NCI-H748 (cell line): ENCODE measurements at regions not wholly inside any gene's neighbourhood (a gene's known extent, or its start where the extent isn't known, plus 50 kb on each side); places are given as distances from the start of the nearest gene placed in this dataset.

Source experiments
- DNase-seq: peaks from one replicate; lab custom pipeline; 2025; ENCODE audit not compliant: unreplicated experiment; lab: John Stamatoyannopoulos, UW

- no peak for DNase-seq
These were observed 159.1 kb upstream of the KCNK2 start for GRCh38 chr1:214923278-214923915.

- DNase-seq = no peak
These were observed 154.7 kb upstream of the KCNK2 start for GRCh38 chr1:214927796-214928195.

GRCh38 chr1:214928574-214928973 lies 154.0 kb upstream of the KCNK2 start:
- no peak for DNase-seq

GRCh38 chr1:214933375-214933774 lies 149.2 kb upstream of the KCNK2 start:
- DNase-seq = no peak

GRCh38 chr1:214934045-214934444 lies 148.5 kb upstream of the KCNK2 start:
- DNase-seq = no peak

GRCh38 chr1:214935258-214935657 lies 147.3 kb upstream of the KCNK2 start:
- no peak for DNase-seq

- no peak for DNase-seq
These were observed 143.4 kb upstream of the KCNK2 start for GRCh38 chr1:214939180-214939579.

GRCh38 chr1:214941061-214941460 lies 141.5 kb upstream of the KCNK2 start:
- DNase-seq = no peak

GRCh38 chr1:214943054-214943453 lies 139.5 kb upstream of the KCNK2 start:
- no peak for DNase-seq

- DNase-seq = no peak
These were observed 135.9 kb upstream of the KCNK2 start for GRCh38 chr1:214946615-214947014.

- DNase-seq = no peak
These were observed 129.9 kb upstream of the KCNK2 start for GRCh38 chr1:214952648-214953047.

- DNase-seq = no peak
These were observed 128.5 kb upstream of the KCNK2 start for GRCh38 chr1:214953901-214954616.

- DNase-seq = no peak
These were observed 128.0 kb upstream of the KCNK2 start for GRCh38 chr1:214954617-214954949.

- no peak for DNase-seq
These were observed 125.0 kb upstream of the KCNK2 start for GRCh38 chr1:214957330-214958137.

GRCh38 chr1:214958486-214958885 lies 124.1 kb upstream of the KCNK2 start:
- DNase-seq = no peak

- no peak for DNase-seq
These were observed 116.2 kb upstream of the KCNK2 start for GRCh38 chr1:214966346-214966745.

GRCh38 chr1:214967865-214968575 lies 114.5 kb upstream of the KCNK2 start:
- DNase-seq = peak; percentile 3

GRCh38 chr1:214970016-214970415 lies 112.5 kb upstream of the KCNK2 start:
- DNase-seq = no peak

GRCh38 chr1:214971071-214971470 lies 111.5 kb upstream of the KCNK2 start:
- DNase-seq = no peak

GRCh38 chr1:214974002-214974401 lies 108.5 kb upstream of the KCNK2 start:
- no peak for DNase-seq

GRCh38 chr1:214976665-214977064 lies 105.9 kb upstream of the KCNK2 start:
- no peak for DNase-seq
